ENCODE measurements at regions not wholly inside any gene's neighbourhood (a gene's known extent, or its start where the extent isn't known, plus 50 kb on each side); places are given as distances from the start of the nearest gene placed in this dataset.

- TF ChIP-seq POLR2A (IDR thresholded peaks at IDR 0.05) (no peak), CTCF (IDR thresholded peaks at IDR 0.05) (no peak)
These were observed 243.1 kb downstream of the ADCYAP1 start for GRCh38 chr18:1147730-1148129.

Data from right lobe of liver (tissue), 4 donors.